A549 (cell line): ENCODE measurements at regions not wholly inside any gene's neighbourhood (a gene's known extent, or its start where the extent isn't known, plus 50 kb on each side); places are given as distances from the start of the nearest gene placed in this dataset.

ENCODE experiments used
- CTCF ChIP-seq: fragments of >200 bp; sonication (Bioruptor Twin); formaldehyde crosslinking; IDR thresholded peaks from 3 replicates; pipeline ENCODE4 v1.5.1; 2016
- ELK1 ChIP-seq: fragments of 150-350 bp; IDR thresholded peaks from 2 replicates; pipeline ENCODE4 v1.6.1; 2014; ENCODE audit warnings: low read depth, mild to moderate bottlenecking, low read length
- ESRRA ChIP-seq: fragments of 150-350 bp; IDR thresholded peaks from 2 replicates; pipeline ENCODE4 v1.6.1; 2014; ENCODE audit warnings: mild to moderate bottlenecking, low read length, borderline replicate concordance
- MAFK ChIP-seq: fragments of 450-650 bp; IDR thresholded peaks from 2 replicates; pipeline ENCODE4 v1.6.1; 2014; ENCODE audit not compliant: partially characterized antibody
- MAZ ChIP-seq: fragments of 150-350 bp; IDR thresholded peaks from 2 replicates; pipeline ENCODE4 v1.6.1; 2014; ENCODE audit warnings: antibody characterized with exemption, low read depth, low read length, borderline replicate concordance
- NPAS2 ChIP-seq: fragments of 250-450 bp; sonication (Bioruptor Pico); IDR thresholded peaks from 2 replicates; pipeline ENCODE4 v1.8.0; 2022; ENCODE audit warnings: mild to moderate bottlenecking, moderate library complexity, borderline replicate concordance
- PHF8 ChIP-seq: fragments of 200-600 bp; sonication (generic); IDR thresholded peaks from 2 replicates; pipeline ENCODE4 v1.6.1; 2016; ENCODE audit warnings: low read depth, mild to moderate bottlenecking, antibody characterized with exemption, moderate library complexity, borderline replicate concordance
- POLR2A ChIP-seq: IDR thresholded peaks from 2 replicates; pipeline ENCODE4 v1.6.1; 2012; ENCODE audit warnings: mild to moderate bottlenecking, low read length
- REST ChIP-seq: fragments of 200-600 bp; sonication (generic); IDR thresholded peaks from 2 replicates; pipeline ENCODE4 v1.6.1; 2016; ENCODE audit warnings: antibody characterized with exemption, mild to moderate bottlenecking, moderate library complexity
- SMC3 ChIP-seq: fragments of >200 bp; sonication (Bioruptor Twin); formaldehyde crosslinking; IDR thresholded peaks from 3 replicates; pipeline ENCODE4 v1.6.1; 2018; ENCODE audit warnings: inconsistent platforms
- USF2 ChIP-seq: fragments of 450-650 bp; IDR thresholded peaks from 2 replicates; pipeline ENCODE4 v1.6.1; 2014; ENCODE audit warnings: antibody characterized with exemption

GRCh38 chr4:53866055-53866454 lies 198.3 kb downstream of the CHIC2 start:
- TF ChIP-seq REST (no peak), ESRRA (no peak), CTCF (no peak), MAZ (no peak), ELK1 (no peak), USF2 (no peak), PHF8 (no peak), MAFK (no peak), SMC3 (no peak), NPAS2 (CRISPR knock-in tag) (no peak), POLR2A (no peak)
